ENCODE measurements at regions not wholly inside any gene's neighbourhood (a gene's known extent, or its start where the extent isn't known, plus 50 kb on each side); places are given as distances from the start of the nearest gene placed in this dataset.

GRCh38 chr4:106507440-106507839, 138.9 kb upstream of the GIMD1 start:
- DNase-seq = no peak

GRCh38 chr4:106503116-106504050, 134.8 kb upstream of the GIMD1 start:
- DNase-seq = no peak

DNA sequence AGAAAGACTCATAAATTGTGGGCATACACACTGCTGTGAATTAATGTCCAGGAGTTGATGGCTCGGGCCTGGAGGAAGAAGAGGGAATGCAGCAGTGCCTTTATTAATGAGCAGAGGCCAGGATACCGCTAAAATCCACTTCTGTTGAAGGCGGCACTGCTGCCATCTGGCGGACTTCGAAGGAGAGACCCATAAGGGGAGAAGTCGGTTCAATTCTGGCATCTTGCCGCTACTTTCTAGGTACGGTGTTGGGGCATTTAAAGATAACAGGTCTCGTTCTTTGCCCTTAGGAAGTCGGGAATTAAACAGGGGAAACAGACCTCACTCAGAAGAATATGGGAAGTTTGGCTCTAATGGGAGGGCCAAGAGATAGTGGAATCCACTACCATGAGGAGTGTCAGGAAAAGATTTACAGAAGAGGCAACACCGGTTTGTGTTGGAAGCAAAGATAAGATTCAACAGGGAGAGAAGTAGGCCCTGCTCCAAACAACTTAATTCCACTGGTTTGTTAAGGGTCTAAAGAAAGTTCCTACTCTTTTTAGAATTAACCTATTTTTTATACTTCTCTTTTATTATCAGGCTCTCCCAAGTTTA, 133.6 kb upstream of the GIMD1 start:
- peak; percentile 2 for DNase-seq

DNA sequence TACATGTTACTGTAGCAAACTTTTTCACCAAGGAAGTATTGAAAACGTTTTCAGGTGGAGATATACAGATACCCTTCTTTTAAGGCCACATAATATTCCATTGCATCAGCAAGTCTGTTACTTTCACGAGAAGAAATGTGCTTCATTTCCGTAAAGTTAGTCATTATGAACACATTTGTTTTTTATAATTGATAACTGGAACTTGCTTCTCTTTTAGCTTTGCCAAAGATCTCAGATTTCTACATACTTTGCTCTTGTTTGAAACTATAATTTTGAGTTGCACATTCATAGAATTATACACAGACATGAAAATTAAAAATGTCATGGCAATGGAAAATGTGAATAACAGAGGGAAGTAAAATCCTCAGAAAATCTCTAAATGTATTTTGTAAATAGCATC, 128.7 kb upstream of the GIMD1 start:
- no peak for DNase-seq

DNA sequence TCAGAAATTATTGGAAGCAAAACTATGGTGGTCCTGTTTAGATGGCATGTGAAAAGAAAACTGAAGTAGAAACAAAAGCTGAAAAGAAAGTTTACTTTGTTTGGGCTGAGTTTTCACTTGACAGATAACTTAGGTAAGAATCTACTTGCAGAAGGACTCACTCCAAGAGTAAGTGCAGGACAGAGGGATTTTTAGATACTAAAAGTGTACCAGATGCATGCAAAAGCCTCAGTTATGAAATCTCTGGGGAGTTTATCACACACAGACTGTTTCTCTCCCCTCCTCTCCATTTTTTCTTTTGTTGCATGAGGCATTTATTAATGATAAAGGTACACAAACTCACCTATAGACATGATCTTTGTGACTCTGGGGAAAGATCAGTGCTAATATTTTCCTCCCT, 127.5 kb upstream of the GIMD1 start:
- DNase-seq = no peak

DNA sequence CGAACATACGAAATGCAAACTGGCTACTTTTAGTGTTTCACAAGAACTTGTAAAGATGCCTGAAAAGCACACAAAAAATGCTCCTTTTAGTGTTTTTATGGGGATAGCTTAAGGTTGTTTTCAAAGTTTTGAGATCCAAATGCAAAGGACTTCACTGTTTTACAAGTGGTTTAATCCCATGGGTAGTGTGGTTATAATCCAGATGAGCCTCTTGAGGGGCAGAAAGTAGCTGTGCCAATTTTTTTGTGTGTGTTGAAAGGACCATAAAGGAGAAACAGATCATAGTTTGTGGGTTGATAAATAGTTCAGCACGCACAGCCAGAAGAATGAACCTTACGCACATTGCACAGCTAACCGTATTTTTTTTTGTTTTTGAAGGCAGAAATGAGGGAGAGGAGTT, 126.9 kb upstream of the GIMD1 start:
- no peak for DNase-seq

DNA sequence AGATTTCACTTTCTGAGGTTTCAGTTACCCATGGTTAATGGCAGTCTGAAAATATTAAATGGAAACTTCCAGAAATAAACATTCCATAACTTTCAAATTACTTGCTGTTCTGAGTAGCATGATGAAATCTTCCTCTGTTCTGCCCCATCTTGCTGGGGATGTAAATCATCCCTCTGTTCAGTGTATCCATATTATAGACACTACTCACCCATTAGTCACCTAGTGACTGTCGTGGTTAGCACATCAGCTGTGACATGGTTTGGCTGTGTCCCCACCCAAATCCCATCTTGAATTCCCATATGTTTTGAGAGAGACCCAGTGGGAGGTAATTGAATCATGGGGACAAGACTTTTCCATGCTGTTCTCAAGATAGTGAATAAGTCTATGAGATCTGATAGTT, 125.5 kb upstream of the GIMD1 start:
- no peak for DNase-seq

DNA sequence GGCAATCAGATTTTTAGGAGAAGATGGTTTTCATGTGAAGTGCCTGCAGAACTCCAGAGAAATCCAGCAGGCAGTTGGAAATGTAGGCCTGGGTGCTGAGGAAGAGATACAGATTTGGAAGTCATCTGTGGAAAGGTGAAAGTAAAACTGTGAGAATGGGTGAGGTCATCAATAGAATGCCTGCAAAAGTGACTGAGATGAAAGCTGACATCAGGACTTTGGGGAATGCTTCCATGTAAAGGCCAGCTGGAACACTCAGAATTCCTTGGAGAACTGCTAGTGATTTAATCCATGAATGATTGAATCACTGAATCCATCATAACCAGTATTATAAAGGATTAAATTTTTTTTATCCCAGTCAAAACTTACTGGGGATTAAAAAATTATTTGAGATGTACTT, 124.5 kb upstream of the GIMD1 start:
- no peak for DNase-seq

GRCh38 chr4:106486533-106486932, 118.0 kb upstream of the GIMD1 start:
- DNase-seq = no peak

DNA sequence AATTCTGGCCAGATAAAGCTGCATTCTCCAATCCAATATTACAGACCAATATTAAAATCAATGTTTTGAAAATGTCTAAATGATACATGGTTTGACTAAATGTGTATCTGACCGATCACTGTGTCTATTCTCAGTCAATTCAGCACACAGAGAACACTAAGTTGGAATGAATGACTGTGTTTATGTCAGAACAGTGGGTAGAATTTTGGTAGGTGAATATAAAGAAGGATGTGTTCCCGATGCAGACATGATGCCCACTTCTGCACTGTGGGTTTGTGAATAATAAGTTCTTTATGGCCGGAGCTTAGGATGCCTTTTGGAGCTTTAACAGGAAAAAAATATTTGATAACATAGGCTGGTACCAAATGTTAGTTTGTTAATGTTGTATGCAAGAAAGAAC, 113.2 kb upstream of the GIMD1 start:
- DNase-seq = no peak

DNA sequence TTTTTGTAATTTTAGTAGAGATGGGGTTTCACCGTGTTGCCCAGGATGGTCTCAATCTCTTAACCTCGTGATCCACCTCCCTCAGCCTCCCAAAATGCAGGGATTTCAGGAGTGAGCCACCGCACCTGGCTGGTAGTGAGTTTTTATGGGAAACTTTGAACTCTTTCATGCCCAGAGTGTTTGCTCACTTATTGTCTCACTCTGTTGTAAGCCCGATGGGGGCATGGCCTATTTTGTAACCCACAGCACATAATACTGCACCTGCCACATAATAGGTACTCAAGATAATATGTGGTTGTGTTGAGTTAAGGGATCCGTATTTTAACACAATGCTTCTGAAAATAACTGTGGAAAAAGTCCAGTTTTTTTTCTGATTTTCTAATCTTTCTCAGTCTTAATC, 109.6 kb upstream of the GIMD1 start:
- DNase-seq = no peak

- no peak for DNase-seq
Observed at GRCh38 chr4:106476741-106477140, 108.2 kb upstream of the GIMD1 start.

DNA sequence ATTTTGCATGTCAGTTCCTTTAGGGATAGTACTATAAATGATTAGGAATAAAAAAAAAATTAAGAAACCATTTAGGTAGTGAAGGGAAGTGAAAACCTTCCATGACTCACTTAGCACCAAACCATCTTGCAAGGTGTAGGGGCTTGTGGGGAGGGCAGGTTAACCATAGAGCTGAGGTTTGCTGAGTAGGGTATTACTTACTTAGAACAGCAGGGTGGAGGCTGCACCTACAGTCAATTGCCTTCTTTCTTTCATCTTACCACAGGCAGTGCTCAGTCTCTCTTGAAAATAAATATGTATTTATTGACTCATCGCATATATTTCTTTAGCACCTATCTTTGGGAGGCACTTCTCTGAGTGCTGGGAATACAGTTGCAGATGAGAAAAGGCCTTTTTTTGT, 104.9 kb upstream of the GIMD1 start:
- no peak for DNase-seq

- DNase-seq = no peak
Observed at GRCh38 chr4:106471151-106471550, 102.6 kb upstream of the GIMD1 start.

- DNase-seq = no peak
Observed at GRCh38 chr4:106463622-106464021, 95.0 kb upstream of the GIMD1 start.

DNA sequence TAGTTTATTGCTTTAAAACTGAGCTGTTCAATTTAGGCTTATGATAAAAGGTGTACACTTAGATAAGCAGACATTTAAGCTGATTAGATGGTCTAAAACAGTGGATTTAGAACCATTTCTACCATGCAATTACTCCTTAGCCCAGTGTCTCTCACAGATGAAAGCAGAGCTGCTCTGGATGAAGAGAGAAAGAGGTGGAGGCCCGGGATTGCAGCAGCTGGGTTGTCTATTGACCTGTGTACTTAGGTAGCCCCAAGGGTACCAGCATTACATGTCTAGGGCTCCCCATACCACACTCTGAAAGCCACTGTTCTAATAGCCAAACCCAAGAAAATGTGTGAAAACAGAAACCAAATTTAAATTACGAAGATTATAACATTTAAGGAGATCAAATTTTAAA, 86.0 kb upstream of the GIMD1 start:
- DNase-seq = no peak

DNA sequence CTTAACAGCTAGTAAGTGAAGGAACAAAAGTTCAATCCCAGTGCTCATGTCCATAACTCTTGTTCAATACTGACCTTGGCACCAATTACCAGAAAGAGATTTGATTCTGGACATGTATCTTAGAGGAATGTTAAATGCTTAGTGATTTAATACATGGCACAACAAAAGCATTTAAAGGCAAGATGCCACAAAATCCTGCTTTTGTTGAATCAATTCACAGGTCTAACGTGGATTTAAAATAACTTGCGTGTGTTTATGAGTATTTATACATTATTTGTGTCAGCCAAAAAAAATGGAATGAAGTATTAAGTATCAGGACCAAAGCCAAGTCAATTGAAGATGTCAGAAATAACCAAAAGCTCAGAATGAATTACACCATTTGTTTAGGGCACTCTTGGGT, 85.4 kb upstream of the GIMD1 start:
- DNase-seq = no peak

- DNase-seq = no peak
Observed at GRCh38 chr4:106451091-106451490, 82.5 kb upstream of the GIMD1 start.

- DNase-seq = no peak
Observed at GRCh38 chr4:106450249-106450648, 81.7 kb upstream of the GIMD1 start.

GRCh38 chr4:106444557-106444956, 76.0 kb upstream of the GIMD1 start:
- DNase-seq = no peak

DNA sequence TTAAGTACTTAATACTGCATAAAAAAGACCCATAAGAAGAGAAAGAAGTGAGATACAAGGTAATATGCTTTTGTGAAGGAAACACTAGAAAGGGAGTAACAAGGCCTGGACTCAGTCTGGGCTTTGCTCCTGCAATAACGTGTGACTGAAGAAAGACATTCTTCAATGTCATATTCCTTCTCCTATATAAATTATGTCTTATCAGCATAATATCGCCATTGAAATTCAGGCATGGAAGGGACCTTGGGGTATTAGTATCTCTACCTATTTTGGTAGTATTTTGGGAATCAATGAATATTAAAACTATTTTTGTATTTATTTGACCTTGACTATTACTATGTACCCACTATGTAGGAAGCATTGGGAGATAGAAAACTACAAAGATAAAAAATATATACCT, 62.2 kb upstream of the GIMD1 start:
- DNase-seq = no peak

GRCh38 chr4:106429885-106430284, 61.3 kb upstream of the GIMD1 start:
- no peak for DNase-seq

DNA sequence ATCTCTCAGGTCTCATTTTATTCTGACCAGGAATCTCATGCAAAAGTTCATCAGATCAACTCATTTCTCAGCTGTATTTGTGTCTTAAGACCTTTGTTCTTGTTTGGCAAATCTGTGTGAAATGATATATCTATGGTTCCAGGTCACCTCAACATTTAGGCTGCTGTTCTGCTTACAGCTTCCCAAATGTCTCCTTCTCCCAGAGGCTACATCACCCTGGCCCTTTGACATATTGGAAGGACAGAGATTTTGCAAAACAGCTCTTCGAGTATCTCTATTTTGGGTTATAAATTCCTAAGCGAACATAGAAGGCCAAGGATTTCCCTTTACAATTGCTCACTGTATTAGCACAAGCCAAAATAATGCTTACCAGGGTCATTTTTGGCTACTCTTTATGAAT, 57.5 kb upstream of the GIMD1 start:
- no peak for DNase-seq

DNA sequence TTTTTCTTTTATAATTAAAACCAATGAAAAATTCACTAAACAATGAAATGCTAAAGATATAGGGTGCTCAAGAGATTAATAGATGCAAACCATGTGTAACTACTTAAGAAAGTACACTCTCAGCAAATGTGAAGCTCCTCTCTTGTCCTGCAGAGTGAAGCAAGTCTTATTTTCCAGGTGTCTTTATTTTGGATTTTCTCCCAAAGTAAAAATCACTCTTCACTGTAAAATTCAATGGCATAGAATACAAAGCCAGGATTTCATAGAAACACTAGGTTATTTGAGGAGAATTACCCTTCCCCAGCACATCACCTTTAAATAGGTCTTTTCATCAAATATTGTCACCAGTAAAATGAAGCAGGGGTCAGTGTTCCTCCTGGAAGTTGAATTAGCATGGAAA, 57.0 kb upstream of the GIMD1 start:
- no peak for DNase-seq

GRCh38 chr4:106424426-106424825, 55.8 kb upstream of the GIMD1 start:
- DNase-seq = no peak
